Endodermal cell (in vitro differentiated cells): ENCODE measurements at regions not wholly inside any gene's neighbourhood (a gene's known extent, or its start where the extent isn't known, plus 50 kb on each side); places are given as distances from the start of the nearest gene placed in this dataset.

ENCODE experiments used
- DNase-seq: peaks from one replicate; pipeline ENCODE4 v3.0.0-alpha.2; 2017
- H3K27ac ChIP-seq: 2 replicates; pipeline ENCODE4 v1.5.1; 2013; ENCODE audit warnings: mild to moderate bottlenecking, low read depth, low read length, moderate library complexity
- H3K27me3 ChIP-seq: 2 replicates; pipeline ENCODE4 v1.6.1; 2013; ENCODE audit warnings: mild to moderate bottlenecking, low read length, moderate library complexity; ENCODE audit not compliant: insufficient read depth, control insufficient read depth, poor library complexity, severe bottlenecking
- H3K36me3 ChIP-seq: 2 replicates; pipeline ENCODE4 v1.7.0; 2013; ENCODE audit warnings: mild to moderate bottlenecking, low read length, moderate library complexity; ENCODE audit not compliant: control insufficient read depth, insufficient read depth
- H3K4me1 ChIP-seq: one replicate; pipeline ENCODE4 v1.7.0; 2013; ENCODE audit warnings: low read length; ENCODE audit not compliant: control insufficient read depth, insufficient read depth
- H3K4me3 ChIP-seq: 2 replicates; pipeline ENCODE4 v1.5.1; 2013; ENCODE audit warnings: mild to moderate bottlenecking, low read length, moderate library complexity
- H3K9ac ChIP-seq: 2 replicates; pipeline ENCODE4 v1.6.1; 2013; ENCODE audit warnings: mild to moderate bottlenecking, low read length, moderate library complexity; ENCODE audit not compliant: poor library complexity, severe bottlenecking; ENCODE audit errors: extremely low read depth
- H3K9me3 ChIP-seq: 2 replicates; pipeline ENCODE4 v1.6.1; 2013; ENCODE audit warnings: mild to moderate bottlenecking, low read length, moderate library complexity; ENCODE audit not compliant: control insufficient read depth
- H3K27ac Mint-ChIP-seq: 2 replicates; pipeline ENCODE4 v1.8.0; 2020; ENCODE audit warnings: mixed read lengths
- H3K27me3 Mint-ChIP-seq: 2 replicates; pipeline ENCODE4 v1.8.0; 2021; ENCODE audit warnings: mild to moderate bottlenecking, mixed read lengths; ENCODE audit not compliant: insufficient read depth
- H3K36me3 Mint-ChIP-seq: 2 replicates; pipeline ENCODE4 v1.8.0; 2020; ENCODE audit warnings: low read depth, mixed read lengths
- H3K4me1 Mint-ChIP-seq: 2 replicates; pipeline ENCODE4 v1.8.0; 2020; ENCODE audit warnings: mixed read lengths
- H3K4me3 Mint-ChIP-seq: 2 replicates; pipeline ENCODE4 v1.8.0; 2020; ENCODE audit warnings: mild to moderate bottlenecking, moderate library complexity, mixed read lengths
- H3K9me3 Mint-ChIP-seq: 2 replicates; pipeline ENCODE4 v1.8.0; 2020; ENCODE audit warnings: mild to moderate bottlenecking, mixed read lengths
- CTCF ChIP-seq: fragments of 200-600 bp; sonication (generic); conservative IDR thresholded peaks from 2 replicates; pipeline ENCODE4 v1.5.0; 2021; ENCODE audit warnings: antibody characterized with exemption, mild to moderate bottlenecking
- WGBS, 2 experiments: methylation state at CpG; one replicate each; pipeline versions ENCODE4 v1.1.5 to v1.1.7; 2013; ENCODE audit warnings: missing lambda C conversion rate in 2 of 2, mixed read lengths in 1 of 2; ENCODE audit not compliant: insufficient coverage in 1 of 2, insufficient read length in 1 of 2; 5-methylcytosine and 5-hydroxymethylcytosine counted together

DNA sequence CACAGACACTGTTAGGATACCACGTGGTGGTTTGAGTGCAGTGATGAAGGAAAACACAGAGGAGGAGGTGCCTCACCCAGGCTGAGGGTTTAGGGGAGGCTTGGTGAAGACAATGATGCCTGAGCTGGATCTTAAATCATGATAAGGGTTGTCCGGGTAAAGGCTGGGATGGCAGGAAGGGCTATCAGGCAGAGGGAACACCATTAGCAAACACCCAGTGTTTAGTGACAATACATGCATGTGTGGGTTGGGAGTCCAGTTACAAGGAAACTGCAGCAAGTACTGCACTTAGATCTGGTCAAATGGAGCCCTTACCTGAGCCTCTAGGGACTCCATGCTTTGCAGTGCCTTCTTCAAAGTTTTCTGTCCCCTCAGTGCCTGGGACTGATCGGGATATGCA, 79.8 kb upstream of the MBOAT2 start:
- Mint-ChIP-seq H3K4me3 (no peak overlapping the region), H3K4me1 (peaks cover 2% of the 10 kb centered on the region), H3K36me3 (no peaks in the 10 kb centered on the region), H3K27me3 (no peaks in the 10 kb centered on the region), H3K27ac (no peak overlapping the region), H3K9me3 (peaks cover 13% of the 10 kb centered on the region)
- no peak overlapping the region for H3K27ac ChIP-seq
- no peak overlapping the region for H3K4me3 ChIP-seq
- no peaks in the 10 kb centered on the region for H3K27me3 ChIP-seq
- H3K4me1 ChIP-seq: no peaks in the 10 kb centered on the region
- H3K9me3 ChIP-seq: peaks cover 13% of the 10 kb centered on the region
- H3K36me3 ChIP-seq: no peaks in the 10 kb centered on the region
- no peak for TF ChIP-seq CTCF
- DNase-seq: no peak
- 91 to 97% methylated on average over 3 of the region's 3 CpGs for WGBS, 2 experiments
- no peak overlapping the region for H3K9ac ChIP-seq

GRCh38 chr2:9082158-9082557, 78.7 kb upstream of the MBOAT2 start:
- Histone ChIP-seq H3K36me3 (no peaks in the 10 kb centered on the region), H3K27me3 (no peaks in the 10 kb centered on the region), H3K9me3 (peaks cover 13% of the 10 kb centered on the region), H3K4me1 (no peaks in the 10 kb centered on the region), H3K27ac (no peak overlapping the region), H3K9ac (no peak overlapping the region), H3K4me3 (no peak overlapping the region)
- Mint-ChIP-seq H3K36me3 (no peaks in the 10 kb centered on the region), H3K27me3 (no peaks in the 10 kb centered on the region), H3K9me3 (peaks cover 13% of the 10 kb centered on the region), H3K4me3 (no peak overlapping the region), H3K27ac (no peak overlapping the region), H3K4me1 (peaks cover 2% of the 10 kb centered on the region)
- DNase-seq: no peak
- no peak for TF ChIP-seq CTCF

- Mint-ChIP-seq H3K9me3 (peaks cover 13% of the 10 kb centered on the region), H3K36me3 (no peaks in the 10 kb centered on the region), H3K4me1 (no peaks in the 10 kb centered on the region), H3K27me3 (no peaks in the 10 kb centered on the region), H3K4me3 (no peak overlapping the region), H3K27ac (no peak overlapping the region)
- Histone ChIP-seq H3K27ac (no peak overlapping the region), H3K36me3 (no peaks in the 10 kb centered on the region), H3K9me3 (peaks cover 13% of the 10 kb centered on the region), H3K4me3 (no peak overlapping the region), H3K27me3 (no peaks in the 10 kb centered on the region), H3K4me1 (no peaks in the 10 kb centered on the region), H3K9ac (no peak overlapping the region)
- no peak for DNase-seq
- WGBS, 2 experiments: 81% methylated on average over 2 of the region's 2 CpGs; no CpG with 5 or more reads in 1 of the 2 experiments
- no peak for TF ChIP-seq CTCF
These were observed 78.3 kb upstream of the MBOAT2 start for GRCh38 chr2:9081750-9082149.
